Right lobe of liver (tissue), 6 donors: ENCODE measurements at regions not wholly inside any gene's neighbourhood (a gene's known extent, or its start where the extent isn't known, plus 50 kb on each side); places are given as distances from the start of the nearest gene placed in this dataset.
A peak's percentile ranks its signal among the peaks of the same experiment; 100 is the strongest.

Experiments used
- ATAC-seq, 4 donors: fragments of 200-7000 bp; cut with Tn5 transposase; one replicate each; pipeline ENCODE4 v1.9.1; 2020; ENCODE audit warnings: mild to moderate bottlenecking in 4 of 4, moderate library complexity in 4 of 4
- DNase-seq, 3 donors: peaks; one replicate each; pipeline ENCODE4 v3.0.0-alpha.2; 2020
- H3K27ac ChIP-seq, 3 donors: fragments of 200-600 bp; one replicate each; pipeline ENCODE4 v1.8.0; 2022
- H3K27me3 ChIP-seq, 2 donors: fragments of 200-600 bp; one replicate each; pipeline ENCODE4 v1.8.0; 2022
- H3K36me3 ChIP-seq, 4 donors: fragments of 200-600 bp; sonication (generic) in 1 of 4; one replicate each; pipeline versions ENCODE4 v1.5.1 to v1.8.0; 2017 to 2022; ENCODE audit warnings: control low read depth in 1 of 4
- H3K4me1 ChIP-seq, 4 donors: fragments of 200-600 bp; sonication (generic) in 1 of 4; one replicate each; pipeline versions ENCODE4 v1.5.1 to v1.8.0; 2017 to 2022; ENCODE audit warnings: control low read depth in 1 of 4
- H3K4me3 ChIP-seq, 3 donors: fragments of 200-600 bp; one replicate each; pipeline ENCODE4 v1.8.0; 2022
- H3K9me3 ChIP-seq, 4 donors: fragments of 200-600 bp; sonication (generic) in 1 of 4; one replicate each; pipeline versions ENCODE4 v1.5.1 to v1.8.0; 2017 to 2022; ENCODE audit warnings: control low read depth in 1 of 4
- CTCF ChIP-seq, 4 donors: fragments of 200-600 bp in 3 of 4; fragments of 450-650 bp in 1 of 4; IDR thresholded peaks; one replicate each; pipeline versions ENCODE4 v1.5.1 to v1.8.0; 2016 to 2022; ENCODE audit warnings: antibody characterized with exemption in 4 of 4, mild to moderate bottlenecking in 2 of 4
- POLR2A ChIP-seq: fragments of 450-650 bp; IDR thresholded peaks from one replicate; pipeline ENCODE4 v1.6.1; 2017; ENCODE audit warnings: antibody characterized with exemption, mild to moderate bottlenecking
- WGBS: methylation state at CpG from one replicate; pipeline ENCODE4 v1.1.6; 2018; ENCODE audit warnings: low coverage, low lambda C conversion rate; ENCODE audit not compliant: insufficient coverage; ENCODE audit errors: missing lambda C conversion rate; 5-methylcytosine and 5-hydroxymethylcytosine counted together
- intact Hi-C, 2 donors: fragments of 100-400 bp; cut with DNase I; formaldehyde crosslinking; loops; one replicate each; pipeline versions ENCODE4 v1.11.2 to v1.14.1; 2022
- donor health status: DM: no; HTN: yes; CAD: no.
- donor health status: DM: no; HTN: no; CAD: no.
- donor health status: DM: no; HTN: no; CAD: no.
- donor health status: DM: no; HTN: yes; CAD: no.
- donor health status: DM: no; HTN: yes; CAD: no.

- Histone ChIP-seq H3K9me3 (no peaks in the 10 kb centered on the region), H3K4me1 (peaks cover 0 to 4% (median 0%) of the 10 kb centered on the region in 4 donors), H3K4me3 (no peak overlapping the region), H3K27me3 (no peaks in the 10 kb centered on the region), H3K36me3 (no peaks in the 10 kb centered on the region), H3K27ac (no peak overlapping the region)
- ATAC-seq (no peak), DNase-seq (no peak)
- TF ChIP-seq CTCF (IDR thresholded peaks at IDR 0.05), result no peak
- intact Hi-C loops, result no loop called here
- WGBS, result 95% methylated on average over 5 of the region's 5 CpGs
These were observed 69.1 kb upstream of the EP300 start for GRCh38 chr22:41023299-41023623.

GRCh38 chr22:41028841-41029240, 63.6 kb upstream of the EP300 start:
- Histone ChIP-seq H3K27me3 (no peaks in the 10 kb centered on the region), H3K36me3 (no peaks in the 10 kb centered on the region), H3K4me3 (no peak overlapping the region), H3K27ac (no peak overlapping the region), H3K4me1 (no peaks in the 10 kb centered on the region), H3K9me3 (no peaks in the 10 kb centered on the region)
- WGBS, result 81% methylated on average over 3 of the region's 3 CpGs
- DNase-seq, result no peak
- intact Hi-C loops, result no loop called here
- peak in 1 of 4 donors; percentile 59 for ATAC-seq
- no peak for TF ChIP-seq POLR2A
- TF ChIP-seq CTCF (IDR thresholded peaks at IDR 0.05), result no peak

GRCh38 chr22:41030891-41031290, 61.5 kb upstream of the EP300 start:
- intact Hi-C loops, result no loop called here
- TF ChIP-seq POLR2A (no peak), CTCF (IDR thresholded peaks at IDR 0.05) (no peak)
- DNase-seq, result no peak
- Histone ChIP-seq H3K27me3 (no peaks in the 10 kb centered on the region), H3K9me3 (no peaks in the 10 kb centered on the region), H3K27ac (no peak overlapping the region), H3K4me1 (no peaks in the 10 kb centered on the region), H3K4me3 (no peak overlapping the region), H3K36me3 (no peaks in the 10 kb centered on the region)
- ATAC-seq, result no peak
- 88% methylated on average over 4 of the region's 4 CpGs for WGBS

GRCh38 chr22:41034706-41035105, 57.7 kb upstream of the EP300 start:
- TF ChIP-seq POLR2A (no peak), CTCF (IDR thresholded peaks at IDR 0.05) (no peak)
- intact Hi-C loops, result no loop called here
- Histone ChIP-seq H3K4me3 (no peak overlapping the region), H3K27me3 (no peaks in the 10 kb centered on the region), H3K9me3 (no peaks in the 10 kb centered on the region), H3K27ac (no peak overlapping the region), H3K36me3 (no peaks in the 10 kb centered on the region), H3K4me1 (no peaks in the 10 kb centered on the region)
- WGBS, result 59% methylated on average over 4 of the region's 4 CpGs
- DNase-seq (no peak), ATAC-seq (no peak)

GRCh38 chr22:41036924-41037323, 55.5 kb upstream of the EP300 start:
- WGBS, result 80% methylated on average over 5 of the region's 7 CpGs
- Histone ChIP-seq H3K27me3 (no peaks in the 10 kb centered on the region), H3K9me3 (no peaks in the 10 kb centered on the region), H3K4me1 (no peaks in the 10 kb centered on the region), H3K36me3 (no peaks in the 10 kb centered on the region), H3K27ac (no peak overlapping the region), H3K4me3 (no peak overlapping the region)
- DNase-seq (no peak), ATAC-seq (no peak)
- intact Hi-C loops, result no loop called here
- TF ChIP-seq POLR2A (no peak), CTCF (IDR thresholded peaks at IDR 0.05) (no peak)
